ENCODE measurements at regions not wholly inside any gene's neighbourhood (a gene's known extent, or its start where the extent isn't known, plus 50 kb on each side); places are given as distances from the start of the nearest gene placed in this dataset.

GRCh38 chr5:32499261-32499660 is 54.7 kb upstream of the ZFR start:
- 95% methylated on average over 2 of the region's 2 CpGs for WGBS, 2 donors

GRCh38 chr5:32498484-32498883 is 53.9 kb upstream of the ZFR start:
- no peak for DNase-seq
- Histone ChIP-seq H3K27ac (no peak overlapping the region), H3K36me3 (no peaks in the 10 kb centered on the region), H3K4me3 (no peak overlapping the region), H3K4me1 (peaks cover 0 to 1% (median 0%) of the 10 kb centered on the region in 4 donors), H3K9me3 (no peaks in the 10 kb centered on the region), H3K27me3 (no peaks in the 10 kb centered on the region)
- TF ChIP-seq EP300 (IDR thresholded peaks at IDR 0.05) (no peak), CTCF (IDR thresholded peaks at IDR 0.05) (no peak), POLR2AphosphoS5 (IDR thresholded peaks at IDR 0.05) (no peak), POLR2A (IDR thresholded peaks at IDR 0.05) (no peak)
- intact Hi-C loops (cut with DNase I): loop anchor here (10.0 kb wide), 1 partner anchor 926 kb away; no protein-coding TSS in a partner anchor

More at GRCh38 chr5:32499261-32499660, 54.7 kb upstream of the ZFR start:
- peaks cover 0 to 9% (median 4%) of the 10 kb centered on the region in 4 donors for H3K4me1 ChIP-seq
- intact Hi-C loops (cut with DNase I): loop anchor here (10.0 kb wide), 1 partner anchor 926 kb away; no protein-coding TSS in a partner anchor
- TF ChIP-seq POLR2AphosphoS5 (IDR thresholded peaks at IDR 0.05) (no peak), EP300 (IDR thresholded peaks at IDR 0.05) (no peak)
- no peaks in the 10 kb centered on the region for H3K9me3 ChIP-seq
- no peak for DNase-seq
- no peaks in the 10 kb centered on the region for H3K36me3 ChIP-seq
- no peak overlapping the region for H3K27ac ChIP-seq
- no peaks in the 10 kb centered on the region for H3K27me3 ChIP-seq
- H3K4me3 ChIP-seq: no peak overlapping the region

- Histone ChIP-seq H3K27me3 (no peaks in the 10 kb centered on the region), H3K4me3 (no peak overlapping the region), H3K9me3 (no peaks in the 10 kb centered on the region), H3K27ac (no peak overlapping the region), H3K36me3 (no peaks in the 10 kb centered on the region), H3K4me1 (no peaks in the 10 kb centered on the region)
- intact Hi-C loops (cut with DNase I): loop anchor here (10.0 kb wide), 1 partner anchor 929 kb away; no protein-coding TSS in a partner anchor
- TF ChIP-seq POLR2AphosphoS5 (IDR thresholded peaks at IDR 0.05) (no peak), POLR2A (IDR thresholded peaks at IDR 0.05) (no peak)
- WGBS, 2 donors: 84 to 92% methylated on average over 5 of the region's 5 CpGs
- DNase-seq: no peak
Measured at GRCh38 chr5:32496104-32496503, 51.6 kb upstream of the ZFR start.

- Histone ChIP-seq H3K9me3 (no peaks in the 10 kb centered on the region), H3K36me3 (no peaks in the 10 kb centered on the region), H3K4me1 (peaks cover 0 to 4% (median 0%) of the 10 kb centered on the region in 4 donors), H3K4me3 (no peak overlapping the region), H3K27me3 (no peaks in the 10 kb centered on the region), H3K27ac (no peak overlapping the region)
- no peak for TF ChIP-seq POLR2AphosphoS5 (IDR thresholded peaks at IDR 0.05)
- TF ChIP-seq CTCF (IDR thresholded peaks at IDR 0.05): no peak
- no peak for TF ChIP-seq POLR2A (IDR thresholded peaks at IDR 0.05)
- no peak for TF ChIP-seq EP300 (IDR thresholded peaks at IDR 0.05)
- WGBS, 2 donors: 91% methylated on average over 6 of the region's 6 CpGs
- intact Hi-C loops (cut with DNase I): loop anchor here (10.0 kb wide), 1 partner anchor 930 kb away; no protein-coding TSS in a partner anchor
- DNase-seq: no peak
Measured at GRCh38 chr5:32494827-32495226, 50.3 kb upstream of the ZFR start.

All from sigmoid colon (tissue), 6 donors.